AG10803 (cell line): ENCODE measurements at regions not wholly inside any gene's neighbourhood (a gene's known extent, or its start where the extent isn't known, plus 50 kb on each side); places are given as distances from the start of the nearest gene placed in this dataset.

Source experiments
- DNase-seq: peaks from one replicate; pipeline ENCODE4 v3.0.0; 2010; ENCODE audit warnings: low read depth
- H3K4me3 ChIP-seq: 2 replicates; pipeline ENCODE4 v1.5.1; 2011; ENCODE audit warnings: mild to moderate bottlenecking, low read length, control low read depth
- TF ChIP-seq, protein P1 (sequence below): conservative IDR thresholded peaks from 2 replicates; pipeline ENCODE4 v1.5.1; 2011; ENCODE audit warnings: mild to moderate bottlenecking, low read length, control low read depth, inconsistent platforms

GRCh38 chr10:30256084-30256483, 93.0 kb downstream of the MTPAP start:
- TF ChIP-seq, protein P1, sequence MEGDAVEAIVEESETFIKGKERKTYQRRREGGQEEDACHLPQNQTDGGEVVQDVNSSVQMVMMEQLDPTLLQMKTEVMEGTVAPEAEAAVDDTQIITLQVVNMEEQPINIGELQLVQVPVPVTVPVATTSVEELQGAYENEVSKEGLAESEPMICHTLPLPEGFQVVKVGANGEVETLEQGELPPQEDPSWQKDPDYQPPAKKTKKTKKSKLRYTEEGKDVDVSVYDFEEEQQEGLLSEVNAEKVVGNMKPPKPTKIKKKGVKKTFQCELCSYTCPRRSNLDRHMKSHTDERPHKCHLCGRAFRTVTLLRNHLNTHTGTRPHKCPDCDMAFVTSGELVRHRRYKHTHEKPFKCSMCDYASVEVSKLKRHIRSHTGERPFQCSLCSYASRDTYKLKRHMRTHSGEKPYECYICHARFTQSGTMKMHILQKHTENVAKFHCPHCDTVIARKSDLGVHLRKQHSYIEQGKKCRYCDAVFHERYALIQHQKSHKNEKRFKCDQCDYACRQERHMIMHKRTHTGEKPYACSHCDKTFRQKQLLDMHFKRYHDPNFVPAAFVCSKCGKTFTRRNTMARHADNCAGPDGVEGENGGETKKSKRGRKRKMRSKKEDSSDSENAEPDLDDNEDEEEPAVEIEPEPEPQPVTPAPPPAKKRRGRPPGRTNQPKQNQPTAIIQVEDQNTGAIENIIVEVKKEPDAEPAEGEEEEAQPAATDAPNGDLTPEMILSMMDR = no peak
- no peak overlapping the region for H3K4me3 ChIP-seq
- DNase-seq = no peak

- H3K4me3 ChIP-seq = no peak overlapping the region
- TF ChIP-seq, protein P1 = no peak
- DNase-seq = no peak
Observed at GRCh38 chr10:30254926-30255325, 94.2 kb downstream of the MTPAP start.

GRCh38 chr10:30248728-30249127, 100.3 kb downstream of the MTPAP start:
- no peak for DNase-seq
- H3K4me3 ChIP-seq = no peak overlapping the region
- TF ChIP-seq, protein P1 = no peak

DNA sequence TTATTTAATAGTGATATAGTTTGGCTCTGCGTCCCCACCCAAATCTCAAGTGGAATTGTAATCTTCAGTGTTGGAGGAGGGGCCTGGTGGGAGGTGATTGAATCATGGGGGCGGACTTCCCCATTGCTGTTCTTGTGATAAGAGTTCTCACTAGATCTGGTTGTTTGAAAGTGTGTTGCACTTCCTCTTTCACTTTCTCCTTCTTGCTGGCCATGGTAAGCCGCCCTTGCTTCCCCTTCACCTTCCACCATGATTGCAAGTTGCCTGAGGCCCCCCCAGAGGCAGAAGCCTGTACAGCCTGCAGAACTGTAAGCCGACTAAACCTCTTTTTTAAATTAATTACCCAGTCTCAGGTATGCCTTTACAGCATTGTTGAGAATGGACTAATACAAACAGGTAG, 101.4 kb downstream of the MTPAP start:
- no peak overlapping the region for H3K4me3 ChIP-seq
- no peak for DNase-seq
- TF ChIP-seq, protein P1 = no peak

DNA sequence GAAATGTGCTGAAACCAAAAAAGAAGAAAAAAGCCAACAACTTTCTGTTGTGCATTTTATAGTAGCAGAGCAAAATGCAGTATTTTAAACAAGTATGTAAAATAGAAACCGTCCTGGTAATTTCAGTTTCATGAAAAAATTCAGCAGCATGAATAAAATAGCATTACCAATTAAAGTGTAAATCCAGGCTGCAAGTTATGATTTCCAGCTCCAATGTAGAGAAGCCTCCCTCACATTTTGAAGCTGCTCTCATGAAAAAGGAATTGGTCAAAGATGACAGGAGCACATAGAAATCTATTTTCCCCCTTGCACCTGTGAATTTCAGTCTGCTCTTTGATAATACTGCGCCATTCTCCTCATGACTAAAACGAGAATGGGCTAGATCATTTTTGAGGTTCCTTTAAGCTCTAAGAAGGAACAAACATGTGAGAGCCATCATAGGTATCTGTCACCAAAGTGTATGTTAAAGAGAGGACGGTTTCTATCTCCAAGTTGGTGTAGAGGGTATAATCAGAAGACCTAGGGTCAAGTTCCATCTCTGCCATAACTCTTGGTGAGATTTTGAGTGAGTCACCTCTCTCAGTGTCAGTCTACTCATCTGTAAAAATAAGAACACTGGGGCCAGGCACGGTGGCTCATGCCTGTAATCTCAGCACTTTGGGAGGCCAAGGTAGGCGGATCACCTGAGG, 107.5 kb downstream of the MTPAP start:
- H3K4me3 ChIP-seq = no peak overlapping the region
- no peak for DNase-seq
- TF ChIP-seq, protein P1 = no peak

- TF ChIP-seq, protein P1 = no peak
- no peak overlapping the region for H3K4me3 ChIP-seq
- no peak for DNase-seq
Observed at GRCh38 chr10:30238836-30239235, 110.2 kb downstream of the MTPAP start.

- no peak for DNase-seq
- H3K4me3 ChIP-seq = no peak overlapping the region
- TF ChIP-seq, protein P1 = no peak
Observed at GRCh38 chr10:30233186-30233959, 115.7 kb downstream of the MTPAP start.
